Lower leg skin (tissue), 4 donors: ENCODE measurements at regions not wholly inside any gene's neighbourhood (a gene's known extent, or its start where the extent isn't known, plus 50 kb on each side); places are given as distances from the start of the nearest gene placed in this dataset.
"Not testable (repeated sequence)": the region's sequence is repeated elsewhere in the genome, so short reads cannot be mapped to it uniquely, and the experiment has no call there.

Source experiments
- DNase-seq, 2 donors: peaks; one replicate each; pipeline ENCODE4 v3.0.0-alpha.2; 2019; ENCODE audit warnings: low spot score in 2 of 2
- H3K4me3 ChIP-seq: fragments of 200-600 bp; sonication (generic); 2 replicates; pipeline ENCODE4 v1.5.1; 2017; ENCODE audit warnings: mild to moderate bottlenecking, low read depth; ENCODE audit not compliant: poor library complexity, severe bottlenecking
- POLR2A ChIP-seq, 2 donors: fragments of 450-650 bp; IDR thresholded peaks; one replicate each; pipeline ENCODE4 v1.6.1; 2016 to 2017; ENCODE audit warnings: antibody characterized with exemption in 2 of 2, mild to moderate bottlenecking in 1 of 2, moderate library complexity in 1 of 2
- WGBS, 2 donors: methylation state at CpG; one replicate each; pipeline ENCODE4 v1.1.5; 2018; 5-methylcytosine and 5-hydroxymethylcytosine counted together
- intact Hi-C: fragments of 100-400 bp; cut with DNase I; formaldehyde crosslinking; loops from one replicate; pipeline ENCODE4 v1.15.0; 2023; ENCODE audit warnings: low total_unique reads
- TF ChIP-seq, protein P1 (sequence below), 3 donors: fragments of 450-650 bp; IDR thresholded peaks; one replicate each; pipeline ENCODE4 v1.5.1; 2016; ENCODE audit warnings: antibody characterized with exemption in 3 of 3, mild to moderate bottlenecking in 3 of 3, moderate library complexity in 2 of 3

DNA sequence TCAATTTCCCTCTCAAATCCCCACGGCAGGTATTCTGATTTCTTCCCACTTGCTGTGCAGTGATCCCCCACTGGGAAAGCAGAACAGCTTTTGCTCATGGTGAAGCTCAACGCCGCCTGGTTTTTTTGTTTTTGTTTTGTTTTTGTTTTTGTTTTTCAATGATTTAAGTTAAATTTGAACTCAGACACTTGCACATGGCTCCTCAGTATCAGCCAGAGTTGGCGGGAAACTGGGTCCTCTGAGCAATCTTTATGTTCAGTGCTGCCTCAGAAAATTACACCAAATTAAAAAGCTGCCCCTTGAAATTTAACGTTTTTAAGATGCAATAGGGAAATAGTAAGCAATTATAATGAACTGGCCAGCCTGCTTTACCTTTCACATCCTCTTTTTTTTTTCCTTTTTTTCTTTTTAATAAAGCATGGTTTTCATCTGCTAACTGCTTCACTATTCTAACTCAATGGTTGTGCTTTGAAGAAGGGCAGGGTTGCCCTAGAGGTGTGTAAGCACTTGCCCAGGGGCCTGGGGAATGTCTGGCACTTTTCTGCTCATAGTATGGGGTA lies 277.0 kb upstream of the HNRNPA3 start:
- intact Hi-C loops: no loop called here
- H3K4me3 ChIP-seq: no peak overlapping the region
- DNase-seq: no peak
- TF ChIP-seq, protein P1, sequence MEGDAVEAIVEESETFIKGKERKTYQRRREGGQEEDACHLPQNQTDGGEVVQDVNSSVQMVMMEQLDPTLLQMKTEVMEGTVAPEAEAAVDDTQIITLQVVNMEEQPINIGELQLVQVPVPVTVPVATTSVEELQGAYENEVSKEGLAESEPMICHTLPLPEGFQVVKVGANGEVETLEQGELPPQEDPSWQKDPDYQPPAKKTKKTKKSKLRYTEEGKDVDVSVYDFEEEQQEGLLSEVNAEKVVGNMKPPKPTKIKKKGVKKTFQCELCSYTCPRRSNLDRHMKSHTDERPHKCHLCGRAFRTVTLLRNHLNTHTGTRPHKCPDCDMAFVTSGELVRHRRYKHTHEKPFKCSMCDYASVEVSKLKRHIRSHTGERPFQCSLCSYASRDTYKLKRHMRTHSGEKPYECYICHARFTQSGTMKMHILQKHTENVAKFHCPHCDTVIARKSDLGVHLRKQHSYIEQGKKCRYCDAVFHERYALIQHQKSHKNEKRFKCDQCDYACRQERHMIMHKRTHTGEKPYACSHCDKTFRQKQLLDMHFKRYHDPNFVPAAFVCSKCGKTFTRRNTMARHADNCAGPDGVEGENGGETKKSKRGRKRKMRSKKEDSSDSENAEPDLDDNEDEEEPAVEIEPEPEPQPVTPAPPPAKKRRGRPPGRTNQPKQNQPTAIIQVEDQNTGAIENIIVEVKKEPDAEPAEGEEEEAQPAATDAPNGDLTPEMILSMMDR (IDR thresholded peaks at IDR 0.05): no peak
- no peak for TF ChIP-seq POLR2A (IDR thresholded peaks at IDR 0.05)
- WGBS, 2 donors: 70 to 71% methylated on average over 5 of the region's 5 CpGs

DNA sequence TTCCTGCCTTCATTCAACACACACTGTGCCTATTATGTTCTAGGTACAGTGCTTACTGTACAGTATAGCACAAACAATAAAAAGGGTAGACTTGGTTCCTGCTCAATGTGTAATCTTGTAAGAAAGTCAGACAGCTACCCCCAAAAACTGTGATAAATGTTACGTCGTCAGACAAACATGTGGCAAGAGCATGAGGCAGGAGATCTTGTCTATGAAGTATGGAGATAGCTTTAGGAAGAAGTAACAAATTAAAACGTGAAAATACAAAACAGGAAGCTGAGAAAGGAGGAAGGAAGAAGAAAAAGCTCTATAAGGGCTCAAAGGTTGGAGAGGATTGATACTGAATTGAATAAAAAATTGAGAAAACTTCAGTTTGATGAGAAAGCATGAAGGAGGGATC lies 276.2 kb upstream of the HNRNPA3 start:
- intact Hi-C loops: no loop called here
- H3K4me3 ChIP-seq: no peak overlapping the region
- DNase-seq: no peak
- WGBS, 2 donors: 62 to 65% methylated on average over 3 of the region's 3 CpGs
- TF ChIP-seq POLR2A (IDR thresholded peaks at IDR 0.05): no peak
- TF ChIP-seq, protein P1 (IDR thresholded peaks at IDR 0.05): no peak

DNA sequence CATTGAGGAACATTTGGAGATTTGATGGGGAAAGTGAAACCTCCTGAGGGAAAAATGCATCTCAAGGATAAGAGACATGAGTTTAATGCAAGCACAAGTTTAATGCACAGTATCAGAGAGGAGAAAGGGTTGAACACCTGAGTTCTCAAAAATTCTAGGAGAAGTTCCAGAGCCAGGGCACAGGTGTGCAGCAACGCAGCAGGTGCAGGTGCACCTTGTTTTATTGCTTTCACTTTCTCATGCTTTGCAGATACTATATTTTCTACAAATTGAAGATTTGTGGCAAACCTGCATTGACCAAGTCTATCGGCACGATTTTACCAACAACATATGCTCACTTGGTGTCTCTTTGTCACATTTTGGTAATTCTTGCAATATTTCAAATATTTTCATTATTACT lies 267.6 kb upstream of the HNRNPA3 start:
- 87 to 92% methylated on average over 3 of the region's 3 CpGs for WGBS, 2 donors
- intact Hi-C loops: no loop called here
- TF ChIP-seq, protein P1 (IDR thresholded peaks at IDR 0.05): no peak
- TF ChIP-seq POLR2A (IDR thresholded peaks at IDR 0.05): no peak
- DNase-seq: no peak
- H3K4me3 ChIP-seq: no peak overlapping the region

DNA sequence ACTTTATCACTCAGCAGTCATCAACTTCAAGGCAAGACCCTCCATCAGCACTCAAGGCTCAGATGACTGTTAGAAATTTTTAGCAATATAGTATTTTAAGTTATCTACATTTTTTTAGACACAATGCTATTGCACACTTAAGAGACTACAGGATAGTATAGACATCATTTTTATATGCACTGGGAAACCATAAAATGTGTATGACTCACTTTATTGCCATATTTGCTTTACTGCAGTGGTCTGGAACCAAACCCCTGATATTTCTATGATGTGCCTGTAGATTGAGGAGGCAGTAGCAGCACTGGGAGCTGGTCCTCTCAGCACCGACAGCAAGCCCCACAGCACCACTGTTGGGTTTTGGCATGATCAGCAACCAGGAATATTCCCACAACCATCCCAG lies 264.8 kb upstream of the HNRNPA3 start:
- intact Hi-C loops: no loop called here
- DNase-seq: no peak
- 69 to 77% methylated on average over 1 of the region's 1 CpG for whole genome bisulfite sequencing, 2 donors
- no peak overlapping the region for H3K4me3 ChIP-seq
- TF ChIP-seq, protein P1 (IDR thresholded peaks at IDR 0.05): no peak
- no peak for TF ChIP-seq POLR2A (IDR thresholded peaks at IDR 0.05)

DNA sequence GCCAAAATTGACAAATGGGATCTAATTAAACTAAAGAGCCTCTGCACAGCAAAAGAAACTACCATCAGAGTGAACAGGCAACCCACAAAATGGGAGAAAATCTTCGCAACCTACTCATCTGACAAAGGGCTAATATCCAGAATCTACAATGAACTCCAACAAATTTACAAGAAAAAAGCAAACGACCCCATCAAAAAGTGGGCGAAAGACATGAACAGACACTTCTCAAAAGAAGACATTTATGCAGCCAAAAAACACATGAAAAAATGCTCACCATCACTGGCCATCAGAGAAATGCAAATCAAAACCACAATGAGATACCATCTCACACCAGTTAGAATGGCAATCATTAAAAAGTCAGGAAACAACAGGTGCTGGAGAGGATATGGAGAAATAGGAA lies 261.4 kb upstream of the HNRNPA3 start:
- intact Hi-C loops, H3K4me3 ChIP-seq, DNase-seq: not testable (repeated sequence)
- WGBS, 2 donors: 97 to 100% methylated on average over 3 of the region's 3 CpGs

DNA sequence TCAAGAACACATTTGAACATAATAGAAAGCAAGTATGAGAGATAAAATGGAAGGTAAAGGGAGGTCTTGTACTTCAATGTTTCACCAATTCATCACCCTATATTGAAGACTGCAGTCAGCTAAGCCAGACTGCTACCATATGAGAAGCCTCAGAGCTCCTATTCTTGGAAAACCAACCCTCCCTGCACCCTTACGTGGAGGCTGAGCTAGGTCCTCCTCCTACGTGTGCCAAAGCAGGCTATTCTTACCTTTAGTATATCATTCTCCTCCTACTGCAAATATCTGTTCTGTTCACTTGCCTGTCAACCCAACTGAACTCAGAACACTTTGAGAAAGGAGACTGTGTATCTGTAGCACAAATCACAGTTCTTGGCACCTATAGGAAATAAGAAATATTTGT lies 255.8 kb upstream of the HNRNPA3 start:
- DNase-seq: no peak
- no peak for TF ChIP-seq POLR2A (IDR thresholded peaks at IDR 0.05)
- TF ChIP-seq, protein P1 (IDR thresholded peaks at IDR 0.05): no peak
- H3K4me3 ChIP-seq: no peak overlapping the region
- intact Hi-C loops: no loop called here
- WGBS, 2 donors: 59 to 75% methylated on average over 2 of the region's 2 CpGs
